Panc1 (cell line): ENCODE measurements at regions not wholly inside any gene's neighbourhood (a gene's known extent, or its start where the extent isn't known, plus 50 kb on each side); places are given as distances from the start of the nearest gene placed in this dataset.

Experiments used
- ATAC-seq: fragments of 200-7000 bp; cut with Tn5 transposase; 2 replicates; pipeline ENCODE4 v1.9.1; 2020; ENCODE audit warnings: mild to moderate bottlenecking, moderate library complexity
- BruUV-seq: library from RNA; stranded (reverse); fragments of 400-500 nt; replicated peaks from 2 replicates; lab custom pipeline; 2021; lab: Mats Ljungman, UMichigan
- CTCF ChIA-PET: fragments of 300-600 bp; sonication (Branson Sonifier 250); formaldehyde crosslinking; loops from one replicate; lab custom pipeline; 2022; ENCODE audit warnings: antibody characterized with exemption; lab: Charles Lee
- POLR2A ChIA-PET: fragments of 300-600 bp; sonication (Branson Sonifier 250); formaldehyde crosslinking; loops from one replicate; lab custom pipeline; 2022; ENCODE audit warnings: antibody characterized with exemption; lab: Charles Lee
- DNase-seq: peaks from one replicate; pipeline ENCODE4 v3.0.0-alpha.2; 2010; ENCODE audit warnings: low read depth, low spot score
- H3K27ac ChIP-seq: 2 replicates; pipeline ENCODE4 v1.5.1; 2011; ENCODE audit warnings: mild to moderate bottlenecking, low read length, inconsistent platforms
- H3K27me3 ChIP-seq: fragments of 200-500 bp; sonication (Bioruptor generic); 2 replicates; pipeline ENCODE4 v1.6.0; 2014; ENCODE audit warnings: low read length, inconsistent platforms; ENCODE audit not compliant: control insufficient read depth, insufficient read depth
- H3K36me3 ChIP-seq: fragments of 200-500 bp; sonication (Bioruptor generic); 2 replicates; pipeline ENCODE4 v1.5.1; 2014; ENCODE audit warnings: inconsistent platforms, mild to moderate bottlenecking, low read length, moderate library complexity; ENCODE audit not compliant: control insufficient read depth, insufficient read depth
- H3K4me1 ChIP-seq: 2 replicates; pipeline ENCODE4 v1.5.1; 2011; ENCODE audit warnings: inconsistent platforms, mild to moderate bottlenecking, low read length, moderate library complexity; ENCODE audit not compliant: control insufficient read depth, insufficient read depth
- H3K4me3 ChIP-seq, 2 experiments: 2 replicates each; pipeline ENCODE4 v1.5.1; 2011 to 2012; ENCODE audit warnings: low read depth in 2 of 2, low read length in 2 of 2, mild to moderate bottlenecking in 2 of 2, inconsistent platforms in 1 of 2, moderate library complexity in 1 of 2
- H3K9me3 ChIP-seq: fragments of 200-500 bp; sonication (Bioruptor generic); 2 replicates; pipeline ENCODE4 v1.5.1; 2014; ENCODE audit warnings: low read depth, mild to moderate bottlenecking, inconsistent platforms, low read length, moderate library complexity; ENCODE audit not compliant: control insufficient read depth, insufficient read depth
- CTCF ChIP-seq: fragments of 450-650 bp; IDR thresholded peaks from 2 replicates; pipeline ENCODE4 v1.5.1; 2017; ENCODE audit warnings: mild to moderate bottlenecking
- POLR2AphosphoS5 ChIP-seq: IDR thresholded peaks from 2 replicates; pipeline ENCODE4 v1.6.1; 2012; ENCODE audit warnings: mild to moderate bottlenecking, low read depth, low read length, moderate library complexity
- SIN3A ChIP-seq: IDR thresholded peaks from 2 replicates; pipeline ENCODE4 v1.6.1; 2012; ENCODE audit warnings: low read depth, mild to moderate bottlenecking, low read length, moderate library complexity, borderline replicate concordance; ENCODE audit not compliant: insufficient read depth
- TCF7L2 ChIP-seq: IDR thresholded peaks from 2 replicates; pipeline ENCODE4 v1.6.1; 2011; ENCODE audit warnings: mild to moderate bottlenecking, low read depth, low read length, inconsistent platforms
- in situ Hi-C: cut with HindIII; loops from 2 replicates; pipeline ENCODE4 v1.10.0; 2016; ENCODE audit warnings: low sequenced_read_pairs, low pct_unique_long_range_greater_than_20kb
- intact Hi-C: fragments of 100-400 bp; cut with micrococcal nuclease; formaldehyde crosslinking; loops from one replicate; pipeline ENCODE4 v1.10.0; 2022; ENCODE audit not compliant: unreplicated experiment
- TF ChIP-seq, protein P1 (sequence below), 2 experiments: IDR thresholded peaks; 2 replicates each; pipeline ENCODE4 v1.6.1; 2011 to 2012; ENCODE audit warnings: low read depth in 2 of 2, control low read depth in 1 of 2, low read length in 1 of 2, mild to moderate bottlenecking in 1 of 2, moderate library complexity in 1 of 2; ENCODE audit not compliant: insufficient read depth in 1 of 2

- TF ChIP-seq, protein P1, sequence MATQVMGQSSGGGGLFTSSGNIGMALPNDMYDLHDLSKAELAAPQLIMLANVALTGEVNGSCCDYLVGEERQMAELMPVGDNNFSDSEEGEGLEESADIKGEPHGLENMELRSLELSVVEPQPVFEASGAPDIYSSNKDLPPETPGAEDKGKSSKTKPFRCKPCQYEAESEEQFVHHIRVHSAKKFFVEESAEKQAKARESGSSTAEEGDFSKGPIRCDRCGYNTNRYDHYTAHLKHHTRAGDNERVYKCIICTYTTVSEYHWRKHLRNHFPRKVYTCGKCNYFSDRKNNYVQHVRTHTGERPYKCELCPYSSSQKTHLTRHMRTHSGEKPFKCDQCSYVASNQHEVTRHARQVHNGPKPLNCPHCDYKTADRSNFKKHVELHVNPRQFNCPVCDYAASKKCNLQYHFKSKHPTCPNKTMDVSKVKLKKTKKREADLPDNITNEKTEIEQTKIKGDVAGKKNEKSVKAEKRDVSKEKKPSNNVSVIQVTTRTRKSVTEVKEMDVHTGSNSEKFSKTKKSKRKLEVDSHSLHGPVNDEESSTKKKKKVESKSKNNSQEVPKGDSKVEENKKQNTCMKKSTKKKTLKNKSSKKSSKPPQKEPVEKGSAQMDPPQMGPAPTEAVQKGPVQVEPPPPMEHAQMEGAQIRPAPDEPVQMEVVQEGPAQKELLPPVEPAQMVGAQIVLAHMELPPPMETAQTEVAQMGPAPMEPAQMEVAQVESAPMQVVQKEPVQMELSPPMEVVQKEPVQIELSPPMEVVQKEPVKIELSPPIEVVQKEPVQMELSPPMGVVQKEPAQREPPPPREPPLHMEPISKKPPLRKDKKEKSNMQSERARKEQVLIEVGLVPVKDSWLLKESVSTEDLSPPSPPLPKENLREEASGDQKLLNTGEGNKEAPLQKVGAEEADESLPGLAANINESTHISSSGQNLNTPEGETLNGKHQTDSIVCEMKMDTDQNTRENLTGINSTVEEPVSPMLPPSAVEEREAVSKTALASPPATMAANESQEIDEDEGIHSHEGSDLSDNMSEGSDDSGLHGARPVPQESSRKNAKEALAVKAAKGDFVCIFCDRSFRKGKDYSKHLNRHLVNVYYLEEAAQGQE (IDR thresholded peaks at IDR 0.05; ENCODE audit: insufficient read depth in 1 of 2, low read depth in 2 of 2, low read length in 1 of 2): no peak
- TF ChIP-seq POLR2AphosphoS5 (no peak), SIN3A (no peak), TCF7L2 (no peak), CTCF (no peak)
- DNase-seq: no peak
- in situ Hi-C loops: no loop called here
- Histone ChIP-seq H3K27me3 (no peaks in the 10 kb centered on the region), H3K4me3 (no peak overlapping the region), H3K36me3 (no peaks in the 10 kb centered on the region; the same call in 1 of the 2 replicates), H3K4me1 (no peaks in the 10 kb centered on the region), H3K27ac (no peak overlapping the region), H3K9me3 (peaks cover 4% of the 10 kb centered on the region; the same call in 1 of the 2 replicates)
- ATAC-seq: no peak
- CTCF ChIA-PET: no interaction called here
- POLR2A ChIA-PET: no interaction called here
- intact Hi-C loops: no loop called here
- BruUV-seq: no TSS peak
Measured at GRCh38 chr13:82766732-82767321, 1115.4 kb downstream of the SLITRK1 start.

DNA sequence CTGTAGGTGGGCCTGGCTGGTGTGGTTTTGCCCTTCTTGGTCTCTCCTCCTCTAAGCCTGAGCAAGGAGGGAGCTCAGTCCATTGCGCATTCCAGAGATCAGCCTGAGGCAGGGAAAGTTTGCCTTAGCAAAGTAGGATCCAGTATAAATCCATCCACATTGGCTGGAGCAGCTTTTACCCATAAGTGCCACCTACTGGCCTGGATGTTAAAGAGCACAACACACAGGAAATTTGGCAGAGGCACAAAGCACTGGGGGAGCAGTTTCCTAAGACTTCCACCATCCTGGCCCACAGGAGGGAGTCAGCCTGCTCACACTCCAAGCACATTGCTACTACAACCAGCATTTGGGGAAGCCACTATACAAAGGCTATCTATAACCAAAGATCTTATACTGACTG, 1124.2 kb downstream of the SLITRK1 start:
- Histone ChIP-seq H3K4me1 (no peaks in the 10 kb centered on the region), H3K36me3 (no peaks in the 10 kb centered on the region), H3K27me3 (no peaks in the 10 kb centered on the region), H3K4me3 (no peak overlapping the region), H3K27ac (no peak overlapping the region), H3K9me3 (no peaks in the 10 kb centered on the region)
- BruUV-seq: no TSS peak
- ChIA-PET POLR2A (no interaction called here), CTCF (no interaction called here)
- no peak for ATAC-seq
- in situ Hi-C loops: no loop called here
- DNase-seq: no peak
- intact Hi-C loops: no loop called here
- TF ChIP-seq SIN3A (no peak), CTCF (0 out of 2 replicates have a peak, but pooled peaks have one; percentile 13)
